Activated CD8-positive, alpha-beta T cell treated with anti-CD3 and anti-CD28 coated beads for 36 hours (primary cell): ENCODE measurements at regions not wholly inside any gene's neighbourhood (a gene's known extent, or its start where the extent isn't known, plus 50 kb on each side); places are given as distances from the start of the nearest gene placed in this dataset.
"Not testable (repeated sequence)": the region's sequence is repeated elsewhere in the genome, so short reads cannot be mapped to it uniquely, and the experiment has no call there.

ENCODE experiments used
- ATAC-seq: fragments of 200-7000 bp; cut with Tn5 transposase; one replicate; pipeline ENCODE4 v1.10.0; 2021; ENCODE audit warnings: mild to moderate bottlenecking, moderate library complexity
- CTCF ChIA-PET: fragments of 350-600 bp; sonication (Branson Sonifier 250); formaldehyde crosslinking; loops from one replicate; lab custom pipeline; 2021; ENCODE audit warnings: antibody characterized with exemption; lab: Charles Lee
- POLR2A ChIA-PET: fragments of 350-600 bp; sonication (Branson Sonifier 250); formaldehyde crosslinking; loops from one replicate; lab custom pipeline; 2021; ENCODE audit warnings: antibody characterized with exemption; lab: Charles Lee
- DNase-seq: peaks from one replicate; pipeline ENCODE4 v3.0.0-alpha.2; 2020
- H3K27ac Mint-ChIP-seq: one replicate; pipeline ENCODE4 v1.8.0; 2021; ENCODE audit warnings: mild to moderate bottlenecking, mixed read lengths
- H3K27me3 Mint-ChIP-seq: one replicate; pipeline ENCODE4 v1.8.0; 2021; ENCODE audit warnings: mixed read lengths
- H3K36me3 Mint-ChIP-seq: one replicate; pipeline ENCODE4 v1.8.0; 2021; ENCODE audit warnings: low read depth, mixed read lengths
- H3K4me1 Mint-ChIP-seq: one replicate; pipeline ENCODE4 v1.8.0; 2021; ENCODE audit warnings: low read depth, mixed read lengths
- H3K4me3 Mint-ChIP-seq: one replicate; pipeline ENCODE4 v1.8.0; 2021; ENCODE audit warnings: mild to moderate bottlenecking, moderate library complexity, mixed read lengths
- H3K9me3 Mint-ChIP-seq: one replicate; pipeline ENCODE4 v1.8.0; 2021; ENCODE audit warnings: mixed read lengths
- intact Hi-C: fragments of 100-400 bp; cut with micrococcal nuclease; formaldehyde crosslinking; loops from one replicate; pipeline ENCODE4 v1.10.0; 2022
- TF ChIP-seq, protein P1 (sequence below): fragments of 200-600 bp; IDR thresholded peaks from one replicate; pipeline ENCODE4 v1.8.0; 2022; ENCODE audit warnings: antibody characterized with exemption, mild to moderate bottlenecking

DNA sequence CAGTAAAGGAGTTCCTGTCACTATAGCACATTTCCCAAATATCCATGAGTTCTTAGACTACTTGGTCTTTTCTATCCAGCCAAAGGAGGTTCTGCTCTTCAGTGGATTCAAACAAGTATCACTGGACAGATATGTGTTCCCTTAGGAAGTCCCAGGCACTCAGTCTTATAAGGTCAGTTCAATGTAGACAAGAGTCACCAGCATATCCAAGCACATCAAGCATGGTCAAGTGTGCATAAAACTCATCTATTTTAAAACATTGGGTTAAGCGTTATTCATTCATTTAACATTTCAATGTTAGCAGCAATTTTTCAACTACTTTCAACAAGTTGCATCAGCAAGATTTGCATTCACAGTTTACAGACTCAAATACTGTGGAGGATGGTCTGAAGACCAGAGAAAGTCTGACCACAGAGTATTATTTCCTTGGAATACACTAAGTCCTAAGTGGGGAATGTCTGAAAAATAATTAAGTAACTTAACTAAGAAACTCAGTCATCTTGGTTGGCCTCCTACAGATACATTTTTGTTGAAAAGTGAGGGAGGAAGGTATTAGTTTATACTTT lies 630.5 kb upstream of the IGFBP7 start:
- H3K4me3 Mint-ChIP-seq: no peak overlapping the region
- no peaks in the 10 kb centered on the region for H3K27me3 Mint-ChIP-seq
- no peak overlapping the region for H3K27ac Mint-ChIP-seq
- ChIA-PET CTCF (no interaction called here), POLR2A (no interaction called here)
- peaks cover 7% of the 10 kb centered on the region for H3K9me3 Mint-ChIP-seq
- H3K4me1 Mint-ChIP-seq: no peaks in the 10 kb centered on the region
- intact Hi-C loops: no loop called here
- no peak for DNase-seq
- no peaks in the 10 kb centered on the region for H3K36me3 Mint-ChIP-seq
- TF ChIP-seq, protein P1, sequence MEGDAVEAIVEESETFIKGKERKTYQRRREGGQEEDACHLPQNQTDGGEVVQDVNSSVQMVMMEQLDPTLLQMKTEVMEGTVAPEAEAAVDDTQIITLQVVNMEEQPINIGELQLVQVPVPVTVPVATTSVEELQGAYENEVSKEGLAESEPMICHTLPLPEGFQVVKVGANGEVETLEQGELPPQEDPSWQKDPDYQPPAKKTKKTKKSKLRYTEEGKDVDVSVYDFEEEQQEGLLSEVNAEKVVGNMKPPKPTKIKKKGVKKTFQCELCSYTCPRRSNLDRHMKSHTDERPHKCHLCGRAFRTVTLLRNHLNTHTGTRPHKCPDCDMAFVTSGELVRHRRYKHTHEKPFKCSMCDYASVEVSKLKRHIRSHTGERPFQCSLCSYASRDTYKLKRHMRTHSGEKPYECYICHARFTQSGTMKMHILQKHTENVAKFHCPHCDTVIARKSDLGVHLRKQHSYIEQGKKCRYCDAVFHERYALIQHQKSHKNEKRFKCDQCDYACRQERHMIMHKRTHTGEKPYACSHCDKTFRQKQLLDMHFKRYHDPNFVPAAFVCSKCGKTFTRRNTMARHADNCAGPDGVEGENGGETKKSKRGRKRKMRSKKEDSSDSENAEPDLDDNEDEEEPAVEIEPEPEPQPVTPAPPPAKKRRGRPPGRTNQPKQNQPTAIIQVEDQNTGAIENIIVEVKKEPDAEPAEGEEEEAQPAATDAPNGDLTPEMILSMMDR: no peak
- ATAC-seq: no peak

DNA sequence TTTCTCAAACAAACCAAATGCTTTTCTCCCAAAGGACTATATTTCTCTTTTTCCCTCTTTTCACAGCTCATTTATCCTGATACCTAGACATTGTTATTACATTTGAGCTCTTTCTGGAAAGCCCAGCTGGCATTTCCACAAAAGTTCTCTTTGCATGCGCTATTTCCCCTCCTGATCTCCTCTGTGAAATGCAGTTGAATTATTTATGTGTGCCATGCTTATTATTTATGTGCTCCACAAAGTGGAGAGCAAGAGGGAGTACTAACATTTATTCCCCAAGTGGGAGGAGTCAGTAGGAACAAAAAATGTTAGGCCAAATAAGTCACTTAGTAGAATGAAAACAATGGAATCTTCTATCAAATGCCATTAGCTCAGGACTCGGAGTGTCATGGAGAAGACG lies 626.6 kb upstream of the IGFBP7 start:
- Mint-ChIP-seq H3K27ac (no peak overlapping the region), H3K9me3 (peaks cover 1% of the 10 kb centered on the region), H3K36me3 (no peaks in the 10 kb centered on the region), H3K4me3 (no peak overlapping the region), H3K4me1 (no peaks in the 10 kb centered on the region), H3K27me3 (no peaks in the 10 kb centered on the region)
- POLR2A ChIA-PET: no interaction called here
- TF ChIP-seq, protein P1: no peak
- DNase-seq: no peak
- intact Hi-C loops: no loop called here
- no peak for ATAC-seq
- CTCF ChIA-PET: no interaction called here

- POLR2A ChIA-PET: no interaction called here
- TF ChIP-seq, protein P1: no peak
- Mint-ChIP-seq H3K36me3 (no peaks in the 10 kb centered on the region), H3K27ac (no peak overlapping the region), H3K9me3 (no peaks in the 10 kb centered on the region), H3K4me1 (no peaks in the 10 kb centered on the region), H3K27me3 (no peaks in the 10 kb centered on the region), H3K4me3 (no peak overlapping the region)
- intact Hi-C loops: no loop called here
- DNase-seq (no peak), ATAC-seq (no peak)
- CTCF ChIA-PET: no interaction called here
Observed at GRCh38 chr4:57734104-57734670, 624.0 kb upstream of the IGFBP7 start.

- H3K27ac Mint-ChIP-seq, H3K4me3 Mint-ChIP-seq, intact Hi-C loops, POLR2A ChIA-PET, H3K4me1 Mint-ChIP-seq, H3K36me3 Mint-ChIP-seq, CTCF ChIA-PET, H3K9me3 Mint-ChIP-seq, DNase-seq, ATAC-seq, H3K27me3 Mint-ChIP-seq: not testable (repeated sequence)
Observed at GRCh38 chr4:57729775-57730570, 619.8 kb upstream of the IGFBP7 start.

DNA sequence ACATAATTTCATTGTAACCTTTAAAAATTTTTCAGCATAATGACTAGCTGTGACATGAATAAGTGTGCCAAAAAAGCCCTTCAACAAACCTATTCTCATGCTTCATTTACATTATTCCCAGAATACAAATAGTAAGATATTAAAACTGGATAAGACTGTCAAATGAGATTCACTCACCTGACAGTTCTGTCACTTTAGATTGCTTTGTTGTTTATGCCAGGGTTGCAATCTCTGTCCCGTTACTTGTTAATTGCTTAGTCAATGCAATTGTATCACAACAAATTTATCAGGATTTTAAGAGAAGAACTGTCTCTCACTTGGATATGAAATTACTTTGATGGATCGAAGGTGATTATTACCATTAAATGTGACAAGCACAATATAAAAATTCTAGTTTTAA lies 616.0 kb upstream of the IGFBP7 start:
- DNase-seq (no peak), ATAC-seq (no peak)
- ChIA-PET CTCF (no interaction called here), POLR2A (no interaction called here)
- TF ChIP-seq, protein P1: no peak
- Mint-ChIP-seq H3K9me3 (no peaks in the 10 kb centered on the region), H3K4me3 (no peak overlapping the region), H3K27ac (no peak overlapping the region), H3K36me3 (no peaks in the 10 kb centered on the region), H3K27me3 (no peaks in the 10 kb centered on the region), H3K4me1 (no peaks in the 10 kb centered on the region)
- intact Hi-C loops: no loop called here
